A673 (cell line): ENCODE measurements at regions not wholly inside any gene's neighbourhood (a gene's known extent, or its start where the extent isn't known, plus 50 kb on each side); places are given as distances from the start of the nearest gene placed in this dataset.

Source experiments
- BruUV-seq: library from RNA; stranded (reverse); fragments of 400-500 nt; replicated peaks from 2 replicates; lab custom pipeline; 2021; lab: Mats Ljungman, UMichigan
- CTCF ChIA-PET: fragments of 300-600 bp; sonication (Branson Sonifier 250); formaldehyde crosslinking; loops from one replicate; lab custom pipeline; 2022; ENCODE audit warnings: antibody characterized with exemption; lab: Charles Lee
- POLR2A ChIA-PET: fragments of 300-600 bp; sonication (Branson Sonifier 250); formaldehyde crosslinking; loops from one replicate; lab custom pipeline; 2022; ENCODE audit warnings: antibody characterized with exemption; ENCODE audit not compliant: low non-redundant PET; lab: Charles Lee
- DNase-seq: peaks from one replicate; pipeline ENCODE4 v3.0.0-alpha.2; 2015; ENCODE audit warnings: low spot score
- H3K27ac ChIP-seq: fragments of 200-600 bp; sonication (generic); 2 replicates; pipeline ENCODE4 v1.5.1; 2016; ENCODE audit warnings: mixed run types, low read depth, mild to moderate bottlenecking, mixed read lengths, antibody characterized with exemption, low read length; ENCODE audit not compliant: poor library complexity, severe bottlenecking
- H3K27me3 ChIP-seq: fragments of 200-600 bp; sonication (generic); replicated peaks from 2 replicates; pipeline ENCODE4 v1.6.1; 2017; ENCODE audit warnings: mixed run types, low read depth, mild to moderate bottlenecking, mixed read lengths, antibody characterized with exemption, low read length; ENCODE audit not compliant: insufficient read depth, poor library complexity
- H3K36me3 ChIP-seq: fragments of 200-600 bp; sonication (generic); 2 replicates; pipeline ENCODE4 v1.6.1; 2016; ENCODE audit warnings: mixed run types, mild to moderate bottlenecking, mixed read lengths, antibody characterized with exemption, low read length; ENCODE audit not compliant: insufficient read depth, poor library complexity, severe bottlenecking
- H3K4me1 ChIP-seq: fragments of 200-600 bp; sonication (generic); 2 replicates; pipeline ENCODE4 v1.6.1; 2017; ENCODE audit warnings: mixed run types, mild to moderate bottlenecking, mixed read lengths, antibody characterized with exemption, low read length; ENCODE audit not compliant: insufficient read depth, poor library complexity, severe bottlenecking
- H3K4me3 ChIP-seq: fragments of 200-600 bp; sonication (generic); 2 replicates; pipeline ENCODE4 v1.5.1; 2016; ENCODE audit warnings: low read depth, mixed run types, mild to moderate bottlenecking, mixed read lengths, low read length; ENCODE audit not compliant: poor library complexity, severe bottlenecking
- H3K9me3 ChIP-seq: fragments of 200-600 bp; sonication (generic); 2 replicates; pipeline ENCODE4 v1.6.1; 2016; ENCODE audit warnings: mixed run types, low read depth, mild to moderate bottlenecking, mixed read lengths, antibody characterized with exemption, low read length; ENCODE audit not compliant: poor library complexity, severe bottlenecking
- EZH2 ChIP-seq: fragments of 200-600 bp; sonication (generic); IDR thresholded peaks from 2 replicates; pipeline ENCODE4 v1.6.1; 2017; ENCODE audit warnings: borderline replicate concordance, low read depth, mild to moderate bottlenecking, mixed read lengths, antibody characterized with exemption, low read length; ENCODE audit not compliant: poor library complexity, severe bottlenecking
- intact Hi-C: fragments of 100-400 bp; cut with micrococcal nuclease; formaldehyde crosslinking; loops from one replicate; pipeline ENCODE4 v1.10.0; 2022; ENCODE audit not compliant: unreplicated experiment
- TF ChIP-seq, protein P1 (sequence below): fragments of 300-800, 200-600 bp; sonication (generic); conservative IDR thresholded peaks from 2 replicates; pipeline ENCODE4 v1.5.1; 2017; ENCODE audit warnings: low read depth, mild to moderate bottlenecking, antibody characterized with exemption, low read length, moderate library complexity, mixed read lengths

DNA sequence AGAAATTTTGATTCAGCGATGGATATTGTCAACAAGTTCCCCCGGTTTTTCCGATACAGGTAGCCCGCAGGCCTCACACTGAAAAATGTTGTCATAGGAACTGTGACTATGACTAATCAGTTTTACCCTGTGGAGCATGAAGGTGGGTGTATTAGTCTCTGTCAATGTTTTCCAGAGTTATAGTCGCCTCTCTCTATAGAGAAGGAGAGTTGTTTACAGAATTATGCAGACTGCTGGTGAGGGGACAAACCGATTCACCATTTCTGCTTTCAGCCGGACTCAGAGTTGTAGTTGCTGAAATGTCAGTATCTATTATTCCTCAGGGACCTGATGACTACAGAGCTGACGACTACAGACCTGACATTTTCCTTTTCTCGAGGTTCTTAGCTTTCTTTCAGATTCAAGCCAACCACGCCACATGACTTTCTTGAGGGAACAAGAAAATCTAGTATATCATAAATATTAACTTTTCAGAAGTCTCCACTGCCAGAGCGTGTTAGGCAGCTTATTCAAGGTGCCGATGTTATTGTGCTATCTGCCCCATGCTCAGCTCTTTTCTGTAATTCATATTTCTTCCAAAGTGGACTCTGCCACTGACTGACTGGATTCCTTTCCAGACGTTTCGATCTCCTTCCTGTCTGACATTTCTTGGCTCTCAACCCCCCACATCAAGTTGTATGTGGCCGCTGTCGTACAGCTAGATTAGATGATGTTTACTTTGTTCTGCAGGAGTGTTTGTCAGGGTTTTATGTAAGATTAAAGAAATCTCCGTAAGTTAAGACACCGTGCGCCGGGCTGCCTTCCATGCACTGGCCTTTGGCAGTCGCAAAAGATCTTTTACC is 178.1 kb downstream of the FGF1 start:
- CTCF ChIA-PET, result no interaction called here
- no peak for DNase-seq
- BruUV-seq, result no TSS peak
- Histone ChIP-seq H3K9me3 (no peaks in the 10 kb centered on the region), H3K27ac (no peak overlapping the region), H3K4me3 (no peak overlapping the region), H3K4me1 (peaks cover 21% of the 10 kb centered on the region), H3K36me3 (no peaks in the 10 kb centered on the region), H3K27me3 (no peaks in the 10 kb centered on the region)
- intact Hi-C loops, result no loop called here
- POLR2A ChIA-PET, result no interaction called here
- TF ChIP-seq, protein P1, sequence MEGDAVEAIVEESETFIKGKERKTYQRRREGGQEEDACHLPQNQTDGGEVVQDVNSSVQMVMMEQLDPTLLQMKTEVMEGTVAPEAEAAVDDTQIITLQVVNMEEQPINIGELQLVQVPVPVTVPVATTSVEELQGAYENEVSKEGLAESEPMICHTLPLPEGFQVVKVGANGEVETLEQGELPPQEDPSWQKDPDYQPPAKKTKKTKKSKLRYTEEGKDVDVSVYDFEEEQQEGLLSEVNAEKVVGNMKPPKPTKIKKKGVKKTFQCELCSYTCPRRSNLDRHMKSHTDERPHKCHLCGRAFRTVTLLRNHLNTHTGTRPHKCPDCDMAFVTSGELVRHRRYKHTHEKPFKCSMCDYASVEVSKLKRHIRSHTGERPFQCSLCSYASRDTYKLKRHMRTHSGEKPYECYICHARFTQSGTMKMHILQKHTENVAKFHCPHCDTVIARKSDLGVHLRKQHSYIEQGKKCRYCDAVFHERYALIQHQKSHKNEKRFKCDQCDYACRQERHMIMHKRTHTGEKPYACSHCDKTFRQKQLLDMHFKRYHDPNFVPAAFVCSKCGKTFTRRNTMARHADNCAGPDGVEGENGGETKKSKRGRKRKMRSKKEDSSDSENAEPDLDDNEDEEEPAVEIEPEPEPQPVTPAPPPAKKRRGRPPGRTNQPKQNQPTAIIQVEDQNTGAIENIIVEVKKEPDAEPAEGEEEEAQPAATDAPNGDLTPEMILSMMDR, result no peak
- no peak for TF ChIP-seq EZH2

- no peak for DNase-seq
- H3K4me1 ChIP-seq, result peaks cover 21% of the 10 kb centered on the region
- BruUV-seq, result no TSS peak
- no peak overlapping the region for H3K4me3 ChIP-seq
- TF ChIP-seq EZH2, result no peak
- TF ChIP-seq, protein P1, result no peak
- H3K9me3 ChIP-seq, result no peaks in the 10 kb centered on the region
- intact Hi-C loops, result no loop called here
- no peak overlapping the region for H3K27ac ChIP-seq
- no peaks in the 10 kb centered on the region for H3K27me3 ChIP-seq
- ChIA-PET CTCF (no interaction called here), POLR2A (no interaction called here)
- H3K36me3 ChIP-seq, result no peaks in the 10 kb centered on the region
These were observed 179.1 kb downstream of the FGF1 start for GRCh38 chr5:142506756-142507155.

DNA sequence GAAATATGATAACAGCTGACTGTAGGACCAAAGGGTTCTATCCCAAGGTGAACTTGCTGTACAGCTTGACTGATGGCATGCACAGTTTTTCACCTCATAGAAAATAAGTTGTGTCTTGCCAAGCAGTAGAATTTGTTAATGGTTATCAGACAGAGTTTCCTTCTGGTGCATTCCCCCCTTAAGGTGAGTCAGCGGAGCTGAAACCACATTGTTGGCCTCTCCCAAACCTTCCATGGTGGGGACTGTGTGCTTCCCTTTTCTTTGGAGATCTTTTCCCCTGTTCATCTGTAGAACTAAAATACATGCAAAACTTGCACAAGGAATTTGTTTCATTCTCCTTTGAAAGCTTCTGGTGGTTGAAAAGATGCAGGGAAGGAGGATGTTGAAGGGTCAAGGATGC is 179.8 kb downstream of the FGF1 start:
- TF ChIP-seq, protein P1, result no peak
- no peak for TF ChIP-seq EZH2

More for the DNA sequence above, 179.8 kb downstream of the FGF1 start:
- no peaks in the 10 kb centered on the region for H3K36me3 ChIP-seq
- no peak overlapping the region for H3K4me3 ChIP-seq
- H3K27ac ChIP-seq, result no peak overlapping the region
- DNase-seq, result no peak
- peaks cover 21% of the 10 kb centered on the region for H3K4me1 ChIP-seq
- ChIA-PET POLR2A (no interaction called here), CTCF (no interaction called here)
- no TSS peak for BruUV-seq
- no peaks in the 10 kb centered on the region for H3K27me3 ChIP-seq
- intact Hi-C loops, result no loop called here
- no peaks in the 10 kb centered on the region for H3K9me3 ChIP-seq
